Left ventricle myocardium superior (tissue), 1 donor: ENCODE measurements at regions not wholly inside any gene's neighbourhood (a gene's known extent, or its start where the extent isn't known, plus 50 kb on each side); places are given as distances from the start of the nearest gene placed in this dataset.
A peak's percentile ranks its signal among the peaks of the same experiment; 100 is the strongest.
"Not testable (repeated sequence)": the region's sequence is repeated elsewhere in the genome, so short reads cannot be mapped to it uniquely, and the experiment has no call there.

Experiments used
- ATAC-seq: fragments of 200-7000 bp; cut with Tn5 transposase; one replicate; pipeline ENCODE4 v1.9.1; 2020; ENCODE audit warnings: mild to moderate bottlenecking, moderate library complexity
- DNase-seq: peaks from one replicate; pipeline ENCODE4 v3.0.0-alpha.2; 2020
- intact Hi-C: fragments of 100-400 bp; cut with micrococcal nuclease; formaldehyde crosslinking; loops from one replicate; pipeline ENCODE4 v1.11.0; 2022
- donor health status: DM: no; HTN: yes; CAD: no; lungs with severe emphysema.

DNA sequence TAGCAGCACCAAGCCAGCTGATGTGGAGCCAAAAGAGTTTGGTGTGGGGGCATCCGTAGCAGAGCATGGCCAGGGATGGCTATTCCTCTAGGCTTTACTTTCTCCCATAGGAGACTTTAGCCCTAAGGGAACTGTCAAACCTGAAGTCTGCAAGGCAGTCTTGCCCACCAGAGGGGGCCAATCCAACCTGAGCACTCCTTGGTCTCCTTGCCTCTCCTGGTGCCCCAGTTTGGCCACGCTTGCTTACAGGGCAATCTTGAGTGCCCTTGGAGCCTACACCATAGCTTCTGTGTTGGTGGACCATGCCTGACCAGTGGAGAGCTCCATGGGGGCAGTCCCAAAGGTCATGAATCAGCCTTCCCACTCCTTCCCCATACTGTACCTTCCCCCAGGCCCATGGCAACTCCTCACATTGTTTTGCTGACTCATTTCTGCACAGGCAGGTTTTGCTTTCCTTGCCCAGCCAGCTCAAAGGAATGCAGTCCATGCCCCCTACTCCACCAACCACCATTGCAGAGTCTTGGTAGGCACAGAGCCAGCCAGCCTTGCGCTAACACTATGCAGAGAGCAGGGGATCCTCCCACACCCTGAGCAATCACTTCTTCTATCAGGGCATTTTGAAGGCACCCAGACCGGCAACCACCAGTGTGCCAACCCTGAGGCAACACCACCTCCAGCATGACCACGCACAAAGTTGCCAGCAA is 1421.2 kb upstream of the RAG2 start:
- ATAC-seq (no peak), DNase-seq (no peak)
- intact Hi-C loops = no loop called here

DNA sequence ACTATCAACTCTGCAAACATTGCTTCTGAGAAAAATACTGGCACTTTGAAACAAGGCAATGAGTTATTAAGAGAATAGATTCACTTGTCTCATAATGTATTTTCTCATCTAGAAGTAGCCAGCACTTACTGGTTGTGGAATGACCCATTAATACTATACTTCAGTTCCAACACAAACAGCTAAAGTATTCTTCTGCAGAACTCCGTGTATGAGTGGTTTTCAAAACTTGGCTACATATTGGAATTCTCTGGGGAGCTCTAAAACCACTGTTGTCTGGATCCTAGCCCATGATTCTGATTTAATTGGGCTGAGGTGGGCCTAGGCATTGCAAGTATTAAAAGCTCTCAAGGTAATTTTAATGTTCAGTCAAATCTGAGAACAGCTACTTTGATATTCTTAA is 1416.4 kb upstream of the RAG2 start:
- intact Hi-C loops = no loop called here
- DNase-seq = no peak
- peak; percentile 86 for ATAC-seq

- intact Hi-C loops = no loop called here
- ATAC-seq = no peak
These were observed 1415.1 kb upstream of the RAG2 start for GRCh38 chr11:38013157-38013556.

DNA sequence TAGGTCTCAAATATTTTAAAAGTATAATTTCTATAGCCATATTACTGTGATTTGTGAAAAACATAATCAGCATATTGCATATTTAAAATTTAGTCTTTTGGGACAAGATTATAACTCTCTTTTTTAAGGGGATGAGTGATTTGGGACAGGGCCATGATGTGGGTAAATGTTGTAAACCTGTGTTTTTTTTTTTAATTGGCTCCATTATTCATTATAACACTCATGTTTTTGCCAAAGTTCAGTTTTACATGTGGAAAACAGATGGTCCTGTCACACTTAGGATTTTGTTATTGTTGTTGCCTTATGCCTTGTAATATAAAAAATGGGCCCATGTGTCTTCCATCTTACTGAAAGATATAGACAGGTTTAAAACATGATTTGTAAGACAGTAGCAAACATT is 1413.5 kb upstream of the RAG2 start:
- ATAC-seq = no peak
- intact Hi-C loops = no loop called here

More at GRCh38 chr11:38013157-38013556, 1415.1 kb upstream of the RAG2 start:
- no peak for DNase-seq

DNA sequence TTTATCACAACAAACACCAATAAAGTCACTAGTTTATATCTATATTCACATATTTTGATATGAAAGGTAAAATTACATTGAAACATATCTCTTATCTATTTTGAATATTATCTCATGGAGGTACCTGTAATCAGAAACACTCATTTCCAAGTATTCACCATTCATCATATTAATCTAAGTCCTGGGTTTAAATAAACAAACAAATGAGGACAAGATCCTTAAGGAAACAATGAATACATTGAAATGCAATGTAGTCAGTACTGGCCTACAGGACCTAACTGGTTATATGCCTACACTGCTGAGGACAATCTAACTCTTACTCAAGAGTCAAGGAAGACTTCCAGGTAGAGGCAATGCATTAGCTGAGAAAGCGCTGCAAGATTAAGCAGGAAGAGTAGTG is 1411.9 kb upstream of the RAG2 start:
- DNase-seq (no peak), ATAC-seq (no peak)
- intact Hi-C loops = no loop called here

More for the DNA sequence above, 1413.5 kb upstream of the RAG2 start:
- DNase-seq = no peak

GRCh38 chr11:38006466-38006865 is 1408.4 kb upstream of the RAG2 start:
- DNase-seq = no peak
- intact Hi-C loops = no loop called here
- ATAC-seq = no peak

DNA sequence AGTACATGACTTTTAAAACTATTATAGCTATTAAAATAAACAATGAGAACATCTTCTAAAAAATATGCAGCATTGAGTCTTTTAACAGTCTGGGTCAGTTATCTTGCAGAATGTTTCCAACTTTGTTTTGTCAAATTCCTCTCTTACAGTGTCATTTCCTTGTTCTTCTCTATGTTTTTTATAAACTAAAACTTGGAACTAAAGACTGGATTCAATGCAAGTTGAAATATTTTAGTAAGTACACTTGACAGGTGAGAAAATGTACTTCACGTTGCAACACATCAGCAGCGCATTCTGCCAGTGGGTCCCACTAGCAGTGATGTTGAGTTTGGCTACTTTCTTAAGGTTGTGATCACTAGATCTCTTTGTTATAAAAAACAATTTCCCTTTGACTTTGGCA is 1407.6 kb upstream of the RAG2 start:
- ATAC-seq = peak; percentile 53

GRCh38 chr11:37999171-37999570 is 1401.1 kb upstream of the RAG2 start:
- intact Hi-C loops = no loop called here
- ATAC-seq (no peak), DNase-seq (no peak)

More for the DNA sequence above, 1407.6 kb upstream of the RAG2 start:
- no peak for DNase-seq
- intact Hi-C loops = no loop called here

GRCh38 chr11:37995886-37996285 is 1397.8 kb upstream of the RAG2 start:
- ATAC-seq = no peak

DNA sequence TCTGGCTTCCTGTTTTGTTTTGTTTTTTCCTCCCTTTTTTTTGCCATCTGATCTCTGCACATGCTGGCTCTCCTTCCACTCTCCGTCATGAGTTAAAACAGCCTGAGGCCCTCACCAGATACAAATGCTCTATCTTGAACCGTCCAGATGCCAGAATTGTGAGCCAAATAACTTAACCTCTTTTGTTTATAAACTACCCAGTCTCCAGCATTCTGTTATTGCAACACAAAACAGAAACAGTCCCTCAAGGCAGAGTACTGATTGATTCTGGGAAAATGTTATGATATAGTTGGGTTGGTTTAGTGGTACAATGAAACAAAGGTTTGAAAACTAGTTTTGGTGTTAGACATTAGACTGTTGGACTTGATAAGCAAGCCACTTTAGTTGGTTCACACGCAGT is 1390.0 kb upstream of the RAG2 start:
- DNase-seq (no peak), ATAC-seq (peak; percentile 93)

More at GRCh38 chr11:37995886-37996285, 1397.8 kb upstream of the RAG2 start:
- intact Hi-C loops = no loop called here
- DNase-seq = no peak

GRCh38 chr11:37984991-37985390 is 1387.0 kb upstream of the RAG2 start:
- intact Hi-C loops = no loop called here
- ATAC-seq (no peak), DNase-seq (no peak)

More for the DNA sequence above, 1390.0 kb upstream of the RAG2 start:
- intact Hi-C loops = no loop called here

DNA sequence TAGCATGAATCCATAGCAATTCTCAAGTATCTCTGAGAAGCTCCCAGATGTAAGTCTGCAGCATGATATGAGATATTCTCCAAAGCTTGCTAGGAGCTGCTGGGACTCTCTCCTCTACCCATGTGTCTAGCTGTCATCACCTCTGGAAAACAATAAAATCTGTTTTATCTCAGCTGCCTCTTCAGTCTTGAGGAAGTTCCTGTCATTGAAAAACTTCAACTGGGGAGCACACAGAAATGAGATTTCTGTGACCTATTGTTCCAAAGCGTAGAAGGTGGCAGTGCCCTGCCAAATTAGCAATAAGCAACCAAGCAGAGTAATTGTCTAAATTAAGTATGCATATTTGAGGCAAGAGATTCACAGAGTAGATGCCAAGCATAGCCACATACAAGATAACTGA is 1380.6 kb upstream of the RAG2 start:
- DNase-seq = no peak
- ATAC-seq = peak; percentile 34
- intact Hi-C loops = no loop called here

GRCh38 chr11:37973941-37974340 is 1375.9 kb upstream of the RAG2 start:
- ATAC-seq = no peak
- no peak for DNase-seq
- intact Hi-C loops = no loop called here

DNA sequence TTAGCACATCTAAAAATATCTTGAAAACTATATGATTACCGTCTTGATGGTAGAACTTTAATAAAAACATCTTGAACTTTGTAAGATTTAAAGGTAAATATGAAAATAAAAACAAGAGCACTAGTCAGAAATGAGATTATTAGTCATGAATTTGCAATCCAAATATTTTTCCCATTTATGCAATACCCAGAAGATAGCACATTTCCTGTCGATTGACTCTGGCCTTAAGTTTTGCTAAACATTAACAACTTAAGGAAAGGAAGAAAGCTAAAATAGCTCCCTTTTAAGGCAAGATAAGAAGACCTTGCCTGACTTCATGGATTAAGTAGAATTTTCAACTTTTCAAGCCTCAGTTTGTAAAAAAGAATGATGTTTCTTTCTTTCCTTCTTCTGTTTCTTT is 1374.7 kb upstream of the RAG2 start:
- DNase-seq (no peak), ATAC-seq (peak; percentile 30)
- intact Hi-C loops = no loop called here

DNA sequence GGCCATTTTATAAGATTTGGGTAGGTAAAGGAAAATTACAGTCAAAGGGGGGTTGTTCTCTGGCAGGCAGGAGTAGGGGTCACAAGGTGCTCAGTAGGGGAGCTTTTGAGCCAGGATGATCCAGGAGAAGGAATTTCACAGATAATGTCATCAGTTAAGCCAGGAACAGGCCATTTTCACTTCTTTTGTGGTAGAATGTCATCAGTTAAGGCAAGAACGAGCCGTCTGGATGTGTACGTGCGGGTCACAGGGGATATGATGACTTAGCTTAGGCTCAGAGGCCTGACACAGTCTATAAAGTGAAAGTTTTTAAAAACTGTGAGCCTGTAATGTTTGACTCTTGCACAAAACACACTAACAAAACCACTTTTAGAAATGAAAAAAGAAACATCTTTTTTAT is 1371.3 kb upstream of the RAG2 start:
- DNase-seq, intact Hi-C loops, ATAC-seq: not testable (repeated sequence)

DNA sequence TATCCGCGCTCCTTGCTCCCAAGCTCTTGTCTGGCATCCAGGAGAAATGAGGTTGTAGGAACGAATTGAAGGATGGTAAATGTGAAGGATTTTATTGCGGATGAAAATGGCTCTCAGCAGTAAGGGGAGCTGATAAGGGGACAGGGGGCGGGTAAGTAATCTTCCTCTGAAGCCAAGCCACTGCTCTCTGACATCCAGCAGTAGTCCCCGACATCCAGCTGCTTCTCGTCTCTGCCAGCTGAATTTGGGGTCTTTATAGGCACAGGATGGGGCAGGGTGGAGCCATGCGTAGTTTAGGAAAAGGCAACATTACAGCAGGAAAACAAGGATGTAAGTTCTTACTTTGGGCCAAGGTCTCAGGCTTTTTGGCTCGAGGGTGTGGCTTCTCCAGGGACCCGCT is 1370.1 kb upstream of the RAG2 start:
- intact Hi-C loops = no loop called here
- no peak for DNase-seq
- no peak for ATAC-seq

GRCh38 chr11:37967635-37968034 is 1369.6 kb upstream of the RAG2 start:
- intact Hi-C loops = no loop called here

GRCh38 chr11:37963440-37963839 is 1365.4 kb upstream of the RAG2 start:
- ATAC-seq (no peak), DNase-seq (no peak)
- intact Hi-C loops = no loop called here

More at GRCh38 chr11:37967635-37968034, 1369.6 kb upstream of the RAG2 start:
- ATAC-seq = no peak
- no peak for DNase-seq

GRCh38 chr11:37957717-37958116 is 1359.7 kb upstream of the RAG2 start:
- intact Hi-C loops = no loop called here
- DNase-seq = no peak
- no peak for ATAC-seq

GRCh38 chr11:37951996-37952395 is 1354.0 kb upstream of the RAG2 start:
- DNase-seq (no peak), ATAC-seq (no peak)
- intact Hi-C loops = no loop called here

DNA sequence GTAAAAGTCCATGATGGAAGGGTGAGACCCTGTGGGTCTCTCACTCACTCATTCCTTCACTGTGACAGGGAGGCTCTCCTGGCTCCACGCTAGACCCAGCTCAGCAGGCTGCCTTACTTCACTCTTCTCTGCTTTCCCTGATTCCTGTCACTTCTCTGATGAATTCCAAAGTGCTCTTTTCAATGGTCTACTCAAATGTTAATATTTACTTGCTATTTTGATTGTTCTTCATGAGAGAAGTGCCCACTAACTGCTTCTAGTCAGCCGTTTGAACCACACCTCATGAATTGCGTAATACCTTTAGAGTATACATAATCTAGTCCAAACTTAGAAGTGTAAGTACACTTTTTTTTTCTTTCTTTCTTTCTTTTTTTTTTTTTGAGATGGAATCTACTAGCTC is 1350.2 kb upstream of the RAG2 start:
- no peak for DNase-seq
- no peak for ATAC-seq
- intact Hi-C loops = no loop called here
